C4-2B (cell line): ENCODE measurements at regions not wholly inside any gene's neighbourhood (a gene's known extent, or its start where the extent isn't known, plus 50 kb on each side); places are given as distances from the start of the nearest gene placed in this dataset.

Source experiments
- ZFX ChIP-seq: fragments of 450-650 bp; IDR thresholded peaks from 2 replicates; pipeline ENCODE4 v1.6.1; 2017
- TF ChIP-seq, protein P1 (sequence below): fragments of 450-650 bp; conservative IDR thresholded peaks from 2 replicates; pipeline ENCODE4 v1.5.1; 2017; ENCODE audit warnings: mild to moderate bottlenecking

DNA sequence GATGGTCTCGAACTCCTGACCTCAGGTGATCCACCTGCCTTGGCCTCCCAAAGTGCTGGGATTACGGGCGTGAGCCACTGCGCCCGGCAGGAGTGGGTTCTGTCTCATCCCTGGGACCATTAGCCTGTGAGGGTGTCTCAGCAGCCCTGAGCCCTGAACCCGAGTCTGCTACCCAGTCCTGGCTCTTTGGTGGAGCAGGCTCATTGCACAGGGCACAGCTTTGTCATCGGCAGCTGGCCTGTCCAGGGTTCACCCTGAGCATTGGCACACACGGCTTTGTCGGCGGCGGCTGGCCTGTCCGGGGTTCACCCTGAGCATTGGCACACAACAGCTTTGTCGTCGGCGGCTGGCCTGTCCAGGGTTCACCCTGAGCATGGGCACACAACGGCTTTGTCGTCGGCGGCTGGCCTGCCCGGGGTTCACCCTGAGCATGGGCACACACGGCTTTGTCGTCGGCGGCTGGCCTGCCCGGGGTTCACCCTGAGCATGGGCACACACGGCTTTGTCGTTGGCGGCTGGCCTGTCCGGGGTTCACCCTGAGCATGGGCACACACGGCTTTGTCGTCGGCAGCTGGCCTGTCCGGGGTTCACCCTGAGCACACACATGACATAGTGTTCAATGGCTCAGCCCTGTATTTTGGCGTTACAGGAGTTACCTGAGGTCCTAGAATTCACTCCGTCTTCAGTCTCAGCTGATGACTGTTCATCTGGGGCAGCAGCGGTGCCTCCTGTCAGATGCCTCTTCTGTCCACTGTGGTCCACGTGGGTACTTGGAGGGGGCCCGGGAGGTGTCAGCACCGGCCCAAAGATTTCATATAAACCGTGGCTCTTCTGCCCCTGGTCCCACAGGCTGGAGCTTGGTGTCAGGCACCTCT, 1082.5 kb downstream of the BRD1 start:
- TF ChIP-seq, protein P1, sequence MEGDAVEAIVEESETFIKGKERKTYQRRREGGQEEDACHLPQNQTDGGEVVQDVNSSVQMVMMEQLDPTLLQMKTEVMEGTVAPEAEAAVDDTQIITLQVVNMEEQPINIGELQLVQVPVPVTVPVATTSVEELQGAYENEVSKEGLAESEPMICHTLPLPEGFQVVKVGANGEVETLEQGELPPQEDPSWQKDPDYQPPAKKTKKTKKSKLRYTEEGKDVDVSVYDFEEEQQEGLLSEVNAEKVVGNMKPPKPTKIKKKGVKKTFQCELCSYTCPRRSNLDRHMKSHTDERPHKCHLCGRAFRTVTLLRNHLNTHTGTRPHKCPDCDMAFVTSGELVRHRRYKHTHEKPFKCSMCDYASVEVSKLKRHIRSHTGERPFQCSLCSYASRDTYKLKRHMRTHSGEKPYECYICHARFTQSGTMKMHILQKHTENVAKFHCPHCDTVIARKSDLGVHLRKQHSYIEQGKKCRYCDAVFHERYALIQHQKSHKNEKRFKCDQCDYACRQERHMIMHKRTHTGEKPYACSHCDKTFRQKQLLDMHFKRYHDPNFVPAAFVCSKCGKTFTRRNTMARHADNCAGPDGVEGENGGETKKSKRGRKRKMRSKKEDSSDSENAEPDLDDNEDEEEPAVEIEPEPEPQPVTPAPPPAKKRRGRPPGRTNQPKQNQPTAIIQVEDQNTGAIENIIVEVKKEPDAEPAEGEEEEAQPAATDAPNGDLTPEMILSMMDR, result no peak
- TF ChIP-seq ZFX, result no peak
